OCI-LY3 (cell line): ENCODE measurements at regions not wholly inside any gene's neighbourhood (a gene's known extent, or its start where the extent isn't known, plus 50 kb on each side); places are given as distances from the start of the nearest gene placed in this dataset.

Experiments
- CTCF ChIP-seq: fragments of 200-600, 300-600 bp; sonication (generic); IDR thresholded peaks from 2 replicates; pipeline ENCODE4 v1.5.1; 2014; ENCODE audit warnings: antibody characterized with exemption, low read length, low read depth
- EZH2phosphoT487 ChIP-seq: fragments of 200-600 bp; shearing (Covaris generic); IDR thresholded peaks from 2 replicates; pipeline ENCODE4 v1.6.1; 2018; ENCODE audit warnings: antibody characterized with exemption, mixed run types, low read depth

- TF ChIP-seq CTCF, result no peak
- no peak for TF ChIP-seq EZH2phosphoT487
These were observed 86.5 kb upstream of the TNFAIP3 start for GRCh38 chr6:137780447-137781034.
